ENCODE measurements at regions not wholly inside any gene's neighbourhood (a gene's known extent, or its start where the extent isn't known, plus 50 kb on each side); places are given as distances from the start of the nearest gene placed in this dataset.
A peak's percentile ranks its signal among the peaks of the same experiment; 100 is the strongest.
"Not testable (repeated sequence)": the region's sequence is repeated elsewhere in the genome, so short reads cannot be mapped to it uniquely, and the experiment has no call there.

DNA sequence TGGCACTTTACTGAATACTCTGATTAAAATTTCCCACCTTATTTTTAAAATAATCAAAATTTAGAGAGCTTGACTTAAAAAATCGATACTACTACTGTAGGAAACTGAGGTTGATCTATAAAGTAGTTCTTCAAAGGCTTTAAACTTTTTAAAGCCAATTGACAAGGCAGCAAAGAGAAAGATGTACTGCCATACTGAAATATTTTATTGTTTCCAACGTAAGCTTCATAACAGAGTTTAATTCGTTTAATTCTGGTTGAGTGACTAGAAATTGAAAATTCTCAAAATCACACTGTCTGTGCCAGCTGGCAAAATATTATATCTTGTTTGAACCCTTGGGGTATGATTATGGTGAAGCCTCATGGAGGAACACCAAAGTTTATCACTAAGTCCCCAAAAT, 207.6 kb downstream of the UNC5CL start:
- no peaks in the 10 kb centered on the region for H4K20me1 ChIP-seq (ENCODE audit: insufficient read depth, low read length)
- H3K9ac ChIP-seq (ENCODE audit: low read length), result no peak overlapping the region
- H3K79me2 ChIP-seq (ENCODE audit: insufficient read depth, low read length), result no peaks in the 10 kb centered on the region
- no peak overlapping the region for H2AFZ ChIP-seq (ENCODE audit: low read length)
- no peaks in the 10 kb centered on the region for H3K4me1 ChIP-seq (ENCODE audit: insufficient read depth, low read length, severe bottlenecking)
- no peaks in the 10 kb centered on the region for H3K36me3 ChIP-seq (ENCODE audit: insufficient read depth, low read length)
- no peak overlapping the region for H3K4me2 ChIP-seq (ENCODE audit: low read length)
- H3K27me3 ChIP-seq (ENCODE audit: insufficient read depth, low read length), result no peaks in the 10 kb centered on the region; the same call in 1 of the 2 replicates
- TF ChIP-seq CTCF (IDR thresholded peaks at IDR 0.05; ENCODE audit: low read length) (no peak), EZH2 (IDR thresholded peaks at IDR 0.05; ENCODE audit: borderline replicate concordance, low read length) (no peak)
- H3F3A ChIP-seq (ENCODE audit: insufficient read depth, low read length), result no peaks in the 10 kb centered on the region
- H3K9me3 ChIP-seq (ENCODE audit: low read length), result no peaks in the 10 kb centered on the region
- H3K4me3 ChIP-seq (ENCODE audit: low read depth, low read length, poor library complexity, severe bottlenecking), result no peak overlapping the region
- H3K9me2 ChIP-seq (ENCODE audit: low read depth, low read length), result no peaks in the 10 kb centered on the region
- H3K27ac ChIP-seq (ENCODE audit: low read depth, low read length, poor library complexity, severe bottlenecking), result no peak overlapping the region

DNA sequence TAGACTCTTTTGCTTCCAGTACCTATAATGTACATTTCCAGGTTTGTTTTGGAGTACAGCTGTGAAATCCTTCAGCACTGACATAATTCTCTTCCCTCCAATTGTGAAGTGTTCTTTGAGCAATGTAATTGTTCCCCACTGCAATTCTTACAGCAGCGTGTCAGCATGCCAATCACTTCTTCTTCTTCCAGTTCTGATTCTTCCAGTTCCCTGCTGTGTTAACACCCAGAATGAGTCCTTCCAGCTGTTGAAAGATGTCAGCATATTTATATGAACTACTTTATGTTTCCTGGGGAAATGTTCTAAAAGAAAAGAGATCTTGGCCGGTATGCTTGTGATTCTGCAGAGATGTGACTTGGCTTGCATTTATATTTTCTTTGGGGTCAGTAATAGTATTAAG, 213.9 kb downstream of the UNC5CL start:
- no peak overlapping the region for H3K4me3 ChIP-seq (ENCODE audit: low read depth, low read length, poor library complexity, severe bottlenecking)
- no peaks in the 10 kb centered on the region for H3K79me2 ChIP-seq (ENCODE audit: insufficient read depth, low read length)
- no peak overlapping the region for H2AFZ ChIP-seq (ENCODE audit: low read length)
- H3K27ac ChIP-seq (ENCODE audit: low read depth, low read length, poor library complexity, severe bottlenecking), result no peak overlapping the region
- no peaks in the 10 kb centered on the region for H3F3A ChIP-seq (ENCODE audit: insufficient read depth, low read length)
- TF ChIP-seq CTCF (IDR thresholded peaks at IDR 0.05; ENCODE audit: low read length) (no peak), EZH2 (IDR thresholded peaks at IDR 0.05; ENCODE audit: borderline replicate concordance, low read length) (no peak)
- no peaks in the 10 kb centered on the region for H3K27me3 ChIP-seq (ENCODE audit: insufficient read depth, low read length)
- H4K20me1 ChIP-seq (ENCODE audit: insufficient read depth, low read length), result no peaks in the 10 kb centered on the region
- H3K4me1 ChIP-seq (ENCODE audit: insufficient read depth, low read length, severe bottlenecking), result no peaks in the 10 kb centered on the region
- H3K36me3 ChIP-seq (ENCODE audit: insufficient read depth, low read length), result no peaks in the 10 kb centered on the region
- H3K4me2 ChIP-seq (ENCODE audit: low read length), result no peak overlapping the region
- no peak overlapping the region for H3K9ac ChIP-seq (ENCODE audit: low read length)
- H3K9me2 ChIP-seq (ENCODE audit: low read depth, low read length), result no peaks in the 10 kb centered on the region
- no peaks in the 10 kb centered on the region for H3K9me3 ChIP-seq (ENCODE audit: low read length)

DNA sequence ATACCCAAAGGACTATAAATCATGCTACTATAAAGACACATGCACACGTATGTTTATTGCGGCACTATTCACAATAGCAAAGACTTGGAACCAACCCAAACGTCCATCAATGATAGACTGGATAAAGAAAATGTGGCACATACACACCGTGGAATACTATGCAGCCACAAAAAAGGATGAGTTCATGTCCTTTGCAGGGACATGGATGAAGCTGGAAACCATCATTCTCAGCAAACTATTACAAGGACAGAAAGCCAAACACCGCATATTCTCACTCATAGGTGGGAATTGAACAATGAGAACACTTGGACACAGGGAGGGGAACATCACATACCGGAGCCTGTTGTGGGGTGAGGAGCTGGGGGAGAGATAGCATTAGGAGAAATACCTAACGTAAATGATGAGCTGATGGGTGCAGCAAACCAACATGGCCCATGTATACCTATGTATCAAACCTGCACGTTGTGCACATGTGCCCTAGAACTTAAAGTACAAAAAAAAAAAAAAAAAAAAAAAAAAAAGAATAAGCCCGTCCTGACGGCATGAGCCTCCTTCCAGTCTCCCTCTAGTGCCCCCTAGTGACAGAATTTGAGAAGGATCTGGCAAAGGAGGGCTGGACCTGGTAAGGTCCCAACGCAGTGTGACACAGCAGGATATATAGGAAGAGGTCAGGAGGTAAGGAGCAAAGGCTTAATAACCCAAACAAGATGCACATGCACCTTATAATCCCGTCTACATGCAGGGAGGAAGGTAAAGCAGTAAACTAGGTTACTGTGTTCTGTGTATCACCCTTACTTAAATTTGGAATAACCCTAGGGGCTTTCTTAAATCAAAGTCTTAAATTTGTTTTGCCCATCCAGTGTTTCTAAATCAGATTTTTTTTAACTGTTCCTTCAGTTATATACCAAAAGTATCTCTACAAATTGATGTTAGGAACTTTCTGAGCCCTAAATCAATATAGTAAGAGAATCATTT, 214.8 kb downstream of the UNC5CL start:
- not testable (repeated sequence) for H3K79me2 ChIP-seq (ENCODE audit: insufficient read depth, low read length)
- peak; percentile 54 for TF ChIP-seq CTCF (IDR thresholded peaks at IDR 0.05; ENCODE audit: low read length)

More for the DNA sequence above, 214.8 kb downstream of the UNC5CL start:
- not testable (repeated sequence) for H3K27me3 ChIP-seq (ENCODE audit: insufficient read depth, low read length); H3K9me3 ChIP-seq (ENCODE audit: low read length); H2AFZ ChIP-seq (ENCODE audit: low read length); H3K4me1 ChIP-seq (ENCODE audit: insufficient read depth, low read length, severe bottlenecking); H3K9ac ChIP-seq (ENCODE audit: low read length); H4K20me1 ChIP-seq (ENCODE audit: insufficient read depth, low read length); H3F3A ChIP-seq (ENCODE audit: insufficient read depth, low read length); H3K27ac ChIP-seq (ENCODE audit: low read depth, low read length, poor library complexity, severe bottlenecking); H3K9me2 ChIP-seq (ENCODE audit: low read depth, low read length); H3K4me3 ChIP-seq (ENCODE audit: low read depth, low read length, poor library complexity, severe bottlenecking); H3K4me2 ChIP-seq (ENCODE audit: low read length); H3K36me3 ChIP-seq (ENCODE audit: insufficient read depth, low read length)
